Umbilical cord (tissue), 1 donor: ENCODE measurements at regions not wholly inside any gene's neighbourhood (a gene's known extent, or its start where the extent isn't known, plus 50 kb on each side); places are given as distances from the start of the nearest gene placed in this dataset.
A peak's percentile ranks its signal among the peaks of the same experiment; 100 is the strongest.

Source experiments
- DNase-seq: peaks from one replicate; pipeline ENCODE4 v3.0.0-alpha.2; 2015; ENCODE audit warnings: low spot score

GRCh38 chr17:73982871-73983270 is 220.6 kb upstream of the RPL38 start:
- no peak for DNase-seq

DNA sequence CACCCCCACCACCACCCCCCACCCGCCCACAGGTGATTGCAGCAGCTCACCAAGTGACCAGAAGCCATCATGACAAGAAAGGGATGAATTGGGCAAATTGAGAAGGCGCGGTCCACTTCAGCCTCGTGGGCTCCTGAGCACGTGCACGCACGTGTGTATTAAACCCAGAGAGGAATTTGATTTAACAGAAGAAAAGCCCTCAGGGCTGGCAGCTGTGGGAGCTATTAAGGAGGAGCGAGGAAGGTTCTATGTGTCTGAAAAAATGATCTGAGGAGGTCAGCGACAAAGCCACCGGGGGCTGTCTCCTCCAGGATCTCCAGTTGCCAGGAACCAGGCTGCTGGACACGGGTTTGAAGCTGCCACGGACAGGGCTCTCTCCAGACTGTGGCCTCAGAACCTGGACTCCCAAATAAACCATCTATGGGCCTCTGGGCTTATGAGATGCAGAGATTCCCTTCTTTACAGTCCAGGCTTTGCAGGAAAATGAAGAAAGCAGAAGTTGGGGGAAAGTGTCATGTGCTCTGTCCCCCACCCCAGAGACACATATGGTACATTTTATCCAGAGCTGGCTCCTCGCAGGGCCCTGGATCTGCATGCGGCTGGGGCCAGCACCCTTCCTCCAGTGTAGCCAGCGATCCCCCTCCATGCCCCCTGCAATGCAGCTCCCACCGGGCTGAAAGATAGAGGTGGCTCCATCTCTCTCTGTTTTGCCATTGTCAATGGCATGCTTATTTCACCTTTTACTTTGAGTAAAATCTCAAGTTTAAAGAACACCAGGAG is 219.7 kb upstream of the RPL38 start:
- no peak for DNase-seq

- peak; percentile 22 for DNase-seq
These were observed 218.5 kb upstream of the RPL38 start for GRCh38 chr17:73984941-73985340.

DNA sequence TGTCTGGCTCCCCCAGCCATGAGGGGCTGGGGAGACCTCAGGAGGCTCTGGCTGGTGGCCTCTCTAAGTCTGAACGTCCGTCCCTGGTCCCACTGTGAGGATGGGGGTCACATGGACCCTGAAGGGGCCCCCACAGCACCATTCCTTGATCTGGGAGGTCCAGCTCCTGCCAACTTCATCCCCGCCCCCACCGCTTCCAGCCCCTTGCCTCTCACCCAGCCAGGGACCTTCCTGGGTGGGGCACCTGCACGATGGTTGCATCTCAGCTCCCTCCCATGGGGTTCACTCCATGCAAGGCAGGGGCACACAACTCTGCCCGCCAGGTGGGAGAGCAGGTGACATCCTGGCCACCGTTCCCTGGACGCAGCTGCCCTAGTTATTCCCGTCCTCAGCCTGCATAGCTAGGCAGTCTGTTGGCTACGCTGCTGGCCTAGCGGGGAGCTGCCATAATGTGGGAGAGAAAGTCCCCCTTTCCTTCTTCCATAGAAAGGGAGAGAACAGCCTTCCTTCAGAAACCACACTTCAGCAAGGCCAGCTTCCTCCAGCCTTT is 217.9 kb upstream of the RPL38 start:
- no peak for DNase-seq

DNA sequence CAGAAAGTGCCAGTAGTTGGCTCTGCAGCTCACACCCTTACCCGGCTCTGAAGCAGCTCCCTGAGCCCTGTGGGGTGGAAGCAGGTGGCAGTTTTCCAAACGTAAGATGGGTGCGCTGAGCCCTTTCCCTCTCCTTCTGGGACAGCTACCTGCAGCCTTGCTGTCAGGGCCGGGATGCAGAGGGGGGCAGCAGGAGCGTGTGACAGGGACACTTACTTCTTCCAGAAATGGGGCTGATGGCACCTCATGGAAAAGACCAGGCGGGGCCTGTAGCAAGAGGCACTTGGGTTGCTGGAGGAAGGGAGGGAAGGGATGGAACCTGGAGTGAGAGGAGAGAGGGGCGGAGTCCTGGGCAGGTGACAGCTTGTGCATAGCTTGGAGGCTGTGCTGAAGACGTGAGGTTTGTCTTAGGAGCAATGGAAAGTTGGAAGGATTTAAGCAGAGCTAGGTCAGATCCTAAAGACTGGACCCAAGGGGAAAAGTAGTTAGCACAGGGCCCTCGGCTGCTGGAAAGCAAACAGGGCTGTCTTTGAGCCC is 216.8 kb upstream of the RPL38 start:
- no peak for DNase-seq

GRCh38 chr17:73987395-73987794 is 216.1 kb upstream of the RPL38 start:
- no peak for DNase-seq

DNA sequence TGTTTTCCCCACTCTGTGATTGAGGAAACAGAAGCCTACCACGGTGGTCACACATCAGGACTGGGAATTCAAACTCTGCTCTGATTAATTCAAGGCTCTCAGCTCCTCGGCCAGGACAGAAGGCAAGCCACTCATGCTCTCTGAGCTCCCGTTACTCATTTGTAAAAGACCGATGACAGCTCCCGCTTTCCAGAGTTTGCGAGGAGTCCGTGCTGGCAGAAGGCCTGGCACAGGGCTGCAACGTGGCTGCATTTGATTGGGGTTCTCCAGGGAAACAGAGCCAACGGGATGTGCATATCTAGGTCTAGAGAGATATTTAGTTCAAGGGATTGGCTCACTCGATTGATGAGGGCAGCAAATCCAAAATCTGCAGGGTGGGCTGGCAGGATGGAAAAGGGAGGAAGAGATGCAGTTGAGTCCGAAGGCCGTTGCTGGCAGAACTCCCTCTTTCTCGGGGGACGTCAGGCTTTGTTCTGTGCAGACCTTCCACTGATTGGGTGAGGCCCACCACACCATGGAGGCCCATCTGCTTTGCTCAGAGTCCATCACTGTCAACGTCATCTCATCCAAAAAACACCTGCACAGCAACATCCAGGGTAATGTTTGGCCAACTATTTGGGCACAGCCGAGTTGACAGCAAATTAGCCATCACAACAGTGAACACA is 215.5 kb upstream of the RPL38 start:
- DNase-seq = no peak

DNA sequence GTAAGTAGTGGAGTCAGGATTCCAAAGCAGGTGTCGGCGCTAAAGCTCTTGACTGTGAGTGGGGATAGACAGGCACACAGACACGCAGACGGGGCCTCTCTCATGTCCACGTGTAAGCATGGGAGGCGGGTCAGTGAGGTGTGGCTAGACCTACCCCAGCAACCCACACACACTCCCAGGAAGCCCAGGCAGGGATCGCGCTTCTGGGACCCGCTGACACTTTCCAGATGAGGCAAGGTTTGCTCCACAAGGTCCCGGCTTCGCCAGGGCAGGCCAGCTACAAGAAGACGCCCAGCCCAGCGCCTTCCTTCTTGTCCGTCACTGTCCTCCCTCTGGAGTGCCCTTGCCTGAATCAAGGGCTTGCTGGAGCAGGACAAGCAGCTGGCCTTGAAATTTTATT is 213.8 kb upstream of the RPL38 start:
- no peak for DNase-seq

DNA sequence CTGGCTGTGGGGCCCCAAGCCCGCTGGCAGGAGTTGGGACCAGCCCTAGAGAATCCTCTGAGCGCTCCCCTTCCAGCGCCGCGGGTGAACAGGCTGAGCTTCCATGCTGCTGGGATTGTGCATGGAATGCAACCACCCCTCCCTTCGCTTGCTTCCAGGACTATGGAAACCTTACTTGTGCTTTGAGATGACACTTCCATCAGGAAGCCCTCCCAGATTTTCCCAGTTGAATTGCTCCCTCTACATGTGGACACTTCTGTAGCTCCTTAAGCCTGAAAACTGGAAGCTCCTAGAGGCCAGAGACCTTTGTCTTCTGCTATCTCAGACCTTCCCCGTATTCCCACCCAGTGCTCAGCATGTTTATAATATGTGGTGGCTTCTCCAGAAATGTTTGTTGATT is 213.2 kb upstream of the RPL38 start:
- DNase-seq = no peak

GRCh38 chr17:73991260-73991659 is 212.2 kb upstream of the RPL38 start:
- DNase-seq = no peak

GRCh38 chr17:73994946-73995345 is 208.5 kb upstream of the RPL38 start:
- DNase-seq = no peak

GRCh38 chr17:73997059-73997458 is 206.4 kb upstream of the RPL38 start:
- no peak for DNase-seq

GRCh38 chr17:73998249-73998648 is 205.2 kb upstream of the RPL38 start:
- peak; percentile 87 for DNase-seq

DNA sequence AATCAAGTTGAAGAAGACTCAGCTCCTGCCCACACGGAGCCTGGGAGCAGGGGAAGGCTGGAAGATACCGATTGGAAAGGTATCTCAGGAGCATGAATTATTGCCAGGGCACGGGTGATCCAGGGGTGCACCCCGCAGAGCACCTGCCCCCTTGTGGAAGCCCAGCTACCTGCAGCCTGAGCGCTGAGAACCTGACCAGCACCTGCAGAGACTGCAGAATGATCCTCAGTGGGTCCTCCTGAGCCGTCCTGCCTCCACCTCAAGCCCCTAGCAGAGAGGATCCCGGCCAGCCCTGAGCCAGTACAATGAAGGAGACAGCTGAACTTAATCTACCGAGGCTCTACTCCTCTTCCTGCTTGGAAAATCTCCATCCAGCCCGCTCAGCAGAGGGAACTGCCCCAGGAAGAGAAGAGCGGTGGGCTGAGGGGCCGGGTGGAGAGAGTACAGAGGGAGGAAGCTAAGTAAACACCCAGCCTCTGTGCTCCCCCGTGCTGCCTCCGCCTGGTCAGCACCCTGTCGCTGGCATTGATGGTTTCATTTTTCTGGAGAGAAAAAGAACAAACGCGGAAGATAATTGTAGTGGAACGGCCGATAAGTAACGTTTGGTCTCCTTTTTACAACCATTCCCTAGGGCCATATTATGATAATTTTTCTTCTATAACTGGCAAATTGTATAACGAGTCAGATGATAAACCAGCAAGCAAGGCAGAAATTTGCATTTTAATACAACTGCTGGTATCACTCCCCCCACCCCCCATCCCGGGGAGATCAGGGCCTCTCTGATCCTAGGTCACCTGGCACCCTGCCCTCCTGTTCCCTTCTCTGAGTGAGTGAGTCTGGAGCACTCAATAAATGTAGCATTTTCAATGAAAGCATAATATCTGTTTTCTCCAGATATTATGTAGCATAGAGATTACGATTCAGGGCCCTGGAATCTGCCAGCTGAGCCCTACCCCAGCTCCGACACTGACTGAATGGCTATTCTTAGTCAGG is 204.5 kb upstream of the RPL38 start:
- peak; percentile 44 for DNase-seq

DNA sequence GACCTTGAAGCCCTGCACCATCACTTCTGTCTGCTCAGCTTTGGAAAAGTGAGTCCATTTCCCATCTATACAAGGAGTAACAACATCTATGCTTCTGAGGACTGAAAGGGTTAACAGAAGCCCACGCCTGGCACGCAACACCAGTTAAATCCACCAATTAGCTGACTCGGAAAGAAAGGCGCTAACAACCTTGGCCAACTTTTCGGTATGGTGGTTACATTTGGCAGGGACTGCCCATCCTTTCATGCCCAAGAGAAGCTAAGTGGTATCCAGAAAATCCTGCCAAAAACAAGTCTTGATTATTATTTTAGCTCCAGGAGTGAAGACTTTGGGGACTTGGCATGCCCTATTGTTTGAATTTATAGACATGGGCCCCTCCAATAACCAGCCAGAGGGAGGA is 202.3 kb upstream of the RPL38 start:
- no peak for DNase-seq

GRCh38 chr17:74002241-74002640 is 201.2 kb upstream of the RPL38 start:
- no peak for DNase-seq

- DNase-seq = no peak
These were observed 199.4 kb upstream of the RPL38 start for GRCh38 chr17:74004056-74004455.

- DNase-seq = peak; percentile 57
These were observed 197.7 kb upstream of the RPL38 start for GRCh38 chr17:74005790-74006189.

GRCh38 chr17:74006371-74006770 is 197.1 kb upstream of the RPL38 start:
- no peak for DNase-seq

- no peak for DNase-seq
These were observed 195.3 kb upstream of the RPL38 start for GRCh38 chr17:74008196-74008595.

- DNase-seq = no peak
These were observed 194.3 kb upstream of the RPL38 start for GRCh38 chr17:74009056-74009625.
